COLO668 (cell line): ENCODE measurements at regions not wholly inside any gene's neighbourhood (a gene's known extent, or its start where the extent isn't known, plus 50 kb on each side); places are given as distances from the start of the nearest gene placed in this dataset.
A peak's percentile ranks its signal among the peaks of the same experiment; 100 is the strongest.
"Not testable (repeated sequence)": the region's sequence is repeated elsewhere in the genome, so short reads cannot be mapped to it uniquely, and the experiment has no call there.

Experiments
- DNase-seq: peaks from one replicate; lab custom pipeline; 2025; ENCODE audit not compliant: unreplicated experiment; lab: John Stamatoyannopoulos, UW

DNA sequence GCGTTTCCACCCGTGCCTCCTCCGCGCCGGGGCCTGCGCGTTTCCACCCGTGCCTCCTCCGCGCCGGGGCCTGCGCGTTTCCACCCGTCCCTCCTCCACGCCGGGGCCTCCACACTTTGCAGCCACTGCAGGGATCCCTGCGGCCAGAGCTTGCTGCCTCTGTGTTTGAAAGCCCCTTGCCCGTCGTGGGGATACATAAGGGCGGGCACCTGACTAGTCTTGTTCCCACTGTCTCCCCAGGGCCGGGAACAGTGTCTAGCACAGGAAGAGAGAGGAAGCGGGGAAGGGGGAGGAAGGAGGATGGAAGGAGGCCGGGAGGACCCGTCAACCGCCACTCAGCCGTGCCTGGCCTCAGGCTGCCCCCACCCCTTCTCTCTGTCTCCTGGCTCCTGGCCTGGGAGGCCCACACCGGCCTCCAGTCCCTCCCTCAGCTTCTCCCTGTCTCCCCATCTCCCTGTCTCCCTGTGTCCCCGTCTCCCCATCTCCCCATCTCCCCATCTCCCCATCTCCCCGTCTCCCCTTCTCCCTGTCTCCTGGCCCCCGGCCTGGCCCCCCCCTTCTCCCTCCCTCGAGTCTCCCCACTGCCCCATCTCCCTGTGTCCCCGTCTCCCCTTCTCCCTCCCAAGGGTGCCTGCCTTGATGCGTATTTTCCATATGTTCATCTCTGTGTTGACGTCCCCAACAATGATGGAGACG, 155.6 kb upstream of the ZNF469 start:
- DNase-seq = not testable (repeated sequence)

DNA sequence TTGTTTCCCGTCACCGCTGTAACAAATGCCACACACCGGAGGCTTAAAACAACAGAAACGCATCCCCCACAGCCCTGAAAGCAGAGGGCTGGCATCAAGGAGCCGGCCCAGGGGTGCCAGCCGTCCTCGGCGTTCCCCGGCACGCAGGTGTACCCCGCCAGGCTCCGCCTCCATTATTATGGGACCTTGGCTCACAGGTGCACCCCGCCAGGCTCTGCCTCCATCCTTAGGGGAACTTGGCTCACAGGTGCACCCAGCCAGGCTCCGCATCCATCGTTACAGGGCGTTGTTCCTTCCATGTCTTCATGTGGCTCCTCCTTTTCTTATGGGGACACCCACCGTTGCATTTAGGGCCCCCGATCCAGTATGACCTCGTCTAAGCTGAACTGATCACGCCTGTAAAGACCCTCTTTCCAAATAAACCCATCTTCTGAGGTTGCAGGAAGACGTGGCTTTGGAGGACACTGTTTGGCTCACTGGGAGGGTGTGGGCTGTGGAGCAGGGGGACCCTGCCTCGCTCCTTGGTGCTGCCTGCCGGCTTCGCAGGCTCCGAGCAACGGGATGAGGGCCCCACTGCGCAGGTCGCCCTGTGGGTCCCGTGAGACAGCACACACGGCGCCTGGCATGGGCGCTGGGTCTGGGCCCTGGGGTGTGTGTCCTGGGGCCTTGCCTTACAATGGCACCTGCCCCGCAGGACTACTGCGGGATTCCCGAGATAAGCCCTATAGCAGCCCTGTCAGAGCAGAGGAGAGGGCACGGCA, 154.9 kb upstream of the ZNF469 start:
- not testable (repeated sequence) for DNase-seq

DNA sequence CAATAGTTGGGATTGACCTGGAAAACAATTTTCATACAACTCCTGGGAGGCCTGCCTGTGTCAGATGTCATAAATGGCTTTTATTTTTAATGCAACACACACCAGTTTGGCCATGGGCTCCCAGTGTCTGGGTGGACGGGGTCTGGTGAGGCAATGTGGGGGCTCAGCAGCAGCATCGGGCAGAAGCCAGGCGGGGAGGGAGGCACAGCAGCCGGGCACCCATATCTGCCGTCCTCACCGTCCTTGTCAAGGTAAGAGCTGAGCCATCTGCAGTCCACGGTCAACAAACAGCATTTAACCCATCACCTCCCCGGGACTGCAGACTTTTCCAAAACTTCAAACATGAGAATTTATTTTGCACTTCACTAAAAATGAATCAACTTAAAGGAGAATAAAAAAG, 154.0 kb upstream of the ZNF469 start:
- not testable (repeated sequence) for DNase-seq

DNA sequence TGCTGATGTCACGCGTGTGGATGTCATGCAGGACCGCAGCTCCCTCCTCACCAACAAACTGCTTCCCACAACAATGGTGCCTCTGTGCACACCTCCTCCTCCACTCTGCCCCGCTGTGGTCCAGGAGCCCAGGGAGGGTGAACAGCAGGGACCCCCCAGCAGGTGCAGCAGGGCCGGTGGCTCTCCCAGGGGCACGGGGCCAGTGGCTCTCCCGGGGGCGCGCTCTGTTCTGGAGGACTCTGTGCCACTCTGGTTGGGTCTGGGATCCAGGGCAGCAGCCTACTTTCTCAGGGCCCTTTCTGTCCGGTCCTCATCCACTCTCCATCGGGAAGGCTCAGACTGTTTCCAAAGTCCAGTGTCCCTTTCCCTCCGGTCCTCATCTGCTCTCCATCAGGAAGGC, 153.0 kb upstream of the ZNF469 start:
- DNase-seq = not testable (repeated sequence)

DNA sequence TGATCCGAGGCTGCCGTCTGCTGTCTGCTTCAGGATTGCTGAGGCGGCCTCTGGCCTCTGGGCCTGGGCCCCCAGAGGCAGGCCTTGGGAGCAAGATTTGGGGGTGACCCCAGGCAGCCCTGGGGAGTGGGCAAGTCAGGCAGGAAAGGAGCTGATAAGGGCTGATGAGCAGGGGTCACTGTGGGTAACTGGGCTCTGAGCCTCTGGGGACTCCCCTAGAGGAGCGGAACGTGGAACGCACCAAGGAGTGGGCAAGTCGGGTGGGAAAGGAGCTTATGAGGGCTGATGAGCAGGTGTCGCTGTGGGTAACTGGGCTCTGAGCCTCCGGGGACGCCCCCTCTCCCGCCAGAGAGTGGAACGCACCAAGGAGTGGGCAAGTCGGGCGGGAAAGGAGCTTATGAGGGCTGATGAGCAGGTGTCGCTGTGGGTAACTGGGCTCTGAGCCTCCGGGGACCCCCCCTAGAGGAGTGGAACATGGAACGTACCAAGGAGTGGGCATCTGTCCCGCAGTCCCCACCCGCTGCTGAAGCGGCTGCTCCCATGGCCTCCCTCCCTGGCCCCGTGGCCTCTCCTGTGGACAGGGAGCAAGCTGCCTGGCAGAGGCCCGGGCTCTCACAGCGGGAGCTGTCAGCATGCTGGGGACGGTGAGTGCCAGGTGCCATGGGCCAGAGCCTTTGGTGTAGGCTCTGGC, 152.3 kb upstream of the ZNF469 start:
- DNase-seq = not testable (repeated sequence)

DNA sequence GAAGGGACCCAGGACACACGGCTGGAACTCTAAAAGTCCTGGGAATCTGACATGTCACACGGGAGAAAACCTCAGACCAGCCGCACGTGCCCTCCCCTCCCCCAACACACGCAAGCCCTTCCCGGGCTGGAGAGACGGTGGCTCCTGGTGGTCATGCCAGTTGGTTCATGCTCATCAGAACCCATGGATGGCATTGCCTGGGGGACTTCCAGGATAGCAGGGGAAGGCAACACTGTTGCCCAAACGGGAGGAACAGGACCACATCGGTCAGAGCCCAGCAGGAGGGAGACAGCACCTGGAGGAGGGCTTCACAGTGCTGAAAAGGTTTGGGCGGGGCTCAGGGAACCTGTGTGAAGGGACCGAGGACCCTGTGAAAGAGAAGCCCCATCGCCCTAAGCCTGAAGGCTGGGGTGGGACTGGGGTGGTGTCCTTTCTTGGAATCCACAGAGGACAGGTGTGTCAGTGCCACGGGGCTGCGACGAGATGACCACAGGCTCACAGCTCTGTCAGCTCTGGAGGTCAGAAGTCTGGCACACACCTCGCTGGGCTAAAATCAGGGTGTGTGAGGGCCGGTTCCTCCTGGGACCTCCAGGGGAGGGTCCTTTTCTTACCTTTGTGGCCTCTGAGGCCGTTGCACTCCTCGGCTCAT, 151.7 kb upstream of the ZNF469 start:
- not testable (repeated sequence) for DNase-seq

DNA sequence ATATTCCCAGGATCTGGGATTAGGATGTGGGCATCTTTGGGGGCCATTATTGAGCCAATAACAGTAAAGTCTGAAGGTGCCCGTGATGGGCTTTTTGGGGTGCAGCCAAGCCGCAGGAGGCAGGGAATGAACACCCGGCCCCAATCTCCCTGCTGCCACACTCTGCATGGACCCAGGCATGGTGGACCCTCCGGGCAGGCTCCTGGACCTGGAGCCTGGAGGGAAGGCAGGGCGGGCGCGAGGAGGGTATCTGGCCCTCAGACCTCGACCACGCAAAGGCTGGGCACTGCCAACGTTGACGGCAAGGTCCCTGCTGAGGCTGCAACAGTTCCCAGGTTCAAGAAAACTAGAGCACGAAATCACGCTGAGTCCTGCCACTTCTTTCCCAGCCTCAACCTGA, 150.9 kb upstream of the ZNF469 start:
- not testable (repeated sequence) for DNase-seq

DNA sequence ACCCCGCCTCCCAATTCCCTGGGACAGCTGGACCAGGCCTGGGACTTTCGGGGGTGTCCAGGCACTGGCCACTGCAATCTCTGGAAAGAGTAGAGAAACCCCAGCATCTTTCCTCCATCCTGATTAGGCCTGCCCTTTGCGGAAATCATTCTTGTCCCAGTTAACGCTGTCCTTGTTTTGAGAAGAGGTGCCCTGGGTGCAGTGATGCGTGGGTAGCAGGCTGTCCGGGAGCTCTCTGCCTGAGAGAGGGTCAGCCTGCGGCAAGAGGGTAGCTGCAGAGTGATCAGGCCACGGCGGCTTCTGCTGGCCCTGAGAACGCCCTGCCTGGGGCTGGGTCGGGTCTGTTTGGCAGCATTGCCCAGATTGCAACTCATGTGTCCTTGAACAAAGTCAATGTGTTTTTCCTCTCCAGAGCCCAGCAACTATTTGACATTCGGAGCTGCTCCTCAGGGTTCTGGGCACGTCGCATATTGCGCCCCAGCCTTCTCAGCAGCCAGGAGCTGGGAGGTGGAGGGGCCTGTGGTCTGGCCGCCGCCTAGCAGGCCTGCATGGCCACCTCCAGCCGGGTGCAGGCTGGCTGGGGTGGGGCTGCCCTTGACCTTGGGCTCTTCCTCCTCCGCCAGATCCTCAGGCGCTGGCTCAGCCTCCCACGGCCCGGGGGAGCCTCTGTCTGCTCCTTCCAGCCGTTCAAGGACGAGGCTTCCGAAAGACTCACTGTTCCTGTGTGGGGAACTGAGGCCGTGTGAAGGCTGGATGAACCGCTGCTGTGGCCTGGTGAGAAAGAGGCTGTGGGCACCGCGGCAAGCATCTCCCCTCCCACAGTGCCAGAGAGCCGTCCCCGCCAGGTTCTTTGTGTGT, 150.1 kb upstream of the ZNF469 start:
- DNase-seq = not testable (repeated sequence)

DNA sequence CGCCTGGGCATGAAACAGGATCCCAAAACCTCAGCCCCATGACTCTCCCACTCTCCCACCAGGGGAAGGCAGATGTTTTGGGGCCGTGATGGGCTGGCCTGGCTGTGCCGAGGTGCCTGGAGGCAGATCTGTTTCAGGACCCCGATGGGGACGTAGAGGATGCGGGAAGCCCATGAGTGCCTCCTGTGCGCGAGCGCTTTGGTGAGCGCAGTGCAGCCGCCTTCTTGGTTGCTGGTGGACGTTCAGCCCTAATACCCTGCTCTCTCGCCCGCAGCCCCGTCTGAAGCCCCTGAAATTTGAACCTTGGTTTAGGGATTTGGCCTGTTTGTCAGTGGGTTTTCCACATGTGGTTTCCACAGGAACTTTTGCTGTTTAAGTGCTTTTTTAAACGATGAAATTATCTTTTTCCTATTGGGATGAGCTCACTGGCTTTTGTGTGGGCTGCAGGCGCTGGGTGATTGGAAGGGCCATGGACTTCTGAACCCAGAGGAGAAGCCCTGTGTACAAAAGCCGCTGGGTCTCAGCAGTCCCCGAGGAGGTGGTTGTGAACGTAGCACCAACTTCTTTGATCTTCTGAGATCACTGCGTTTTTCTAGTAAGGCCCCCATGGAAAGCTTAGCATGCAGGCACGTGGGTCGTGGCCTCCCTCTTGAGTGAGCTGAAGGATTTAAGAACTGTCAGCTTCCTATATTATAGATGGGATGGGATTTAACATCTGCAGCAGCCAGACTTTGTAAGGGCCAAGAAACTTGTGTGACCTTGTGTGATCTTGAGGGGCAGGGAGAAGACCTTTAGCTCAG, 148.9 kb upstream of the ZNF469 start:
- not testable (repeated sequence) for DNase-seq

DNA sequence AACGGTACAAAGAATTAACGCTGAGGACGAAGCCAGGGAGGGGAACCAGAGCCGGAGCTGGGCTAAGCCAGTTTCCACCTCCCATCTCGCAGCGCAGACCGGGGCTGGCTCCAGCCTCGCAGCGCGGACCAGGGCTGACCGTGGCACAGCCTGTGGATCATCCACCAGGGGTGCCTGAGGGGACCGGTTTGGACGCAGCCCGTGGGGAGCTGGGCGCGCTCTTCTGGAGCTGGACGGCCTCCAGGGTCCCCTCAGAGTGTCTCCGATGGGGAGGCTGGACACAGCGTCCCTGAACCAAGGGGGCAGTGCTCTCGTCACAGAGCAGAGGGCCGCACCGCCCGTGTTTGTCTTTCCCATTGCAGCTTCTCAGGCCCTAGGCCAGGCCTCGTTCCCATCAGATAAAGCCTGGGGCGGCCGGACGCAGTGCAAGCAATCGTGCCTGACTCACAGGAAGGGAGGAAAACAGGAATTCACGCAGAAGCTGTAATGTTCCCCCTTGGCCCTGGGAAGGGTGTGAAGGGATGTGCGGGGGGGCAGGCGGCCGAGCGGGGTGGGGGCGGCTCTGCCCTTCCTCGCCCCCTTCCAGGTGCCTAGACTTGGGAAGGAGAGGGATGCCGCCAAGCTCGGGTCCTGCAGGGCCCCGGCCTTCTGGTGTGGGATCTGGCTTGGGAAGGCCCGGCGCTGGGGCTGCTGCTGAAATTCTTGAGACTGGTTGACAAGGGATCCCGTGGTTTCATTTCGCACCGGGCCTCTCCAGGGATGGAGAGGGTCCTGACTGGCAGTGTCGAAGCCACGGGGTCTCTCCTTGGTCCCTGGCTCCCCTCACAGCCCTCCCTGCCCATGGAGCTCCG, 148.1 kb upstream of the ZNF469 start:
- not testable (repeated sequence) for DNase-seq

DNA sequence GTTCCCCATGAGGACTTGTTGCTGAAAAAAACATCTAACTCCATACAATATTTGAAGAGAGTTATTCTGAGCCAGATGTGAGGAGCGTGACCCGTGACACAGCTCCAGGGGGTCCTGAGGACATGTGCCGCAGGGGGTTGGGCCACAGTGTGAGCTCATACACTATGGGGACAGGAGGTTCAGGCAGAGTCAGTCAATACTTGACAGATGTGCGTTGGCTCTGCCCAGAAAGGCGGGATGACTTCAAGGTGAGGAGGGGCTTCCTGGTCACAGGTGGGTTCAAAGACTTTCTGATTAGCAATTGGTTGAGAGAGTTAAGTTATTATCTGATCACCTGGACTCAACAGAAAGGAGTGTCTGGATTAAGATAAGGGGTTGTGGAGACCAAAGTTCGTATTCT, 147.1 kb upstream of the ZNF469 start:
- DNase-seq = not testable (repeated sequence)

DNA sequence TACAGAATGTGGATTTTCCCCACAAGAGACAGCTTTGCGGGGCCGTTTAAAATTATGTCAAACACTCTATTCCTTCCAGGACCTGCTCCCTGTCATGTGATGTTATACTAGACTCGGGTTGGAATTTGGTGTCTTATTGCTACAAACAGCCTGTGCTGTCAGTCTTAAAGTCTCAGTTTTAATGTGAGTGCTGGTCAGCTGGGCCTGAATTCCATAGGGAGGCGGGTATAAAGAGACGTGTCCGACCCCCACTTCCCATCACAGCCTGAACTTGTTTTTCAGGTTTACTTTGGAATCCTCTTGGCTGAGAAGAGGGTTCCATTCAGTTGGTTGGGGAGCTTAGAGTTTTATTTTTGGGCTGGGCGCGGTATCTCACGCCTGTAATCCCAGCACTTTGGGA, 146.5 kb upstream of the ZNF469 start:
- DNase-seq = not testable (repeated sequence)

DNA sequence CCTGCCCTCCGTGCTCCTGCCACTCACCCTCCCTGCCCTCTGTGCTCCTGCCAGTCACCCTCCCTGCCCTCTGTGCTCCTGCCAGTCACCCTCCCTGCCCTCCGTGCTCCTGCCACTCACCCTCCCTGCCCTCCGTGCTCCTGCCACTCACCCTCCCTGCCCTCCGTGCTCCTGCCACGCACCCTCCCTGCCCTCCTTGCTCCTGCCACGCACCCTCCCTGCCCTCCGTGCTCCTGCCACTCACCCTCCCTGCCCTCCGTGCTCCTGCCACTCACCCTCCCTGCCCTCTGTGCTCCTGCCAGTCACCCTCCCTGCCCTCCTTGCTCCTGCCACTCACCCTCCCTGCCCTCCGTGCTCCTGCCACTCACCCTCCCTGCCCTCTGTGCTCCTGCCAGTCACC, 145.4 kb upstream of the ZNF469 start:
- DNase-seq = not testable (repeated sequence)

DNA sequence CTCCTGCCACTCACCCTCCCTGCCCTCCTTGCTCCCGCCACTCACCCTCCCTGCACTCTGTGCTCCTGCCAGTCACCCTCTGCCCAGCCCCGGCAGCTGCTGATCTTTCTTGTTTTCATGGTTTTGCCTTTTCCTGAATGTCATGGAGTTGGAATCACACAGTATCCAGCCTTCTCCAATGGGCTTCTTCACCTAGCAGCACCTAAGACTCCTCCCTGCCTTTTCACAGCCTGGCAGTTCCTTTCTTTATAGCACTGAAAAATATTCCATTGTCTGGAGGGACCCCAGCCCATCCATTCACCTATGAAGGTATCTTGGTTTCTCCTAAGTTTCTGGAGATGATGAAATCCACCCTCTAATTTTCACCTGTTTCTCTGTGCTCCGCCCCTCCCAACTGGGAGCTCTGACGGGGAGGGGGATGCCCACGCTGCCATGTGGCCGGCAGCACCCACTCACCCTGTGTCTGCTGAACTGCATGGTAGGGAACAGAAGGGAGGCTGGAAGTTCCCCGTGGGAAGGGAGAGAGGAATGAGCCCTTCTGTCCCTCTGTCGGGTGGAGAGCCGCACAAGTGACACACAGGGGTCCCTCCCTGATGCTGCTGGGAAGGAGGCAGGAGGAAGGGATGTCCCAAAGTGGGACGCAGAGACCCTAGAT, 144.9 kb upstream of the ZNF469 start:
- DNase-seq = not testable (repeated sequence)

DNA sequence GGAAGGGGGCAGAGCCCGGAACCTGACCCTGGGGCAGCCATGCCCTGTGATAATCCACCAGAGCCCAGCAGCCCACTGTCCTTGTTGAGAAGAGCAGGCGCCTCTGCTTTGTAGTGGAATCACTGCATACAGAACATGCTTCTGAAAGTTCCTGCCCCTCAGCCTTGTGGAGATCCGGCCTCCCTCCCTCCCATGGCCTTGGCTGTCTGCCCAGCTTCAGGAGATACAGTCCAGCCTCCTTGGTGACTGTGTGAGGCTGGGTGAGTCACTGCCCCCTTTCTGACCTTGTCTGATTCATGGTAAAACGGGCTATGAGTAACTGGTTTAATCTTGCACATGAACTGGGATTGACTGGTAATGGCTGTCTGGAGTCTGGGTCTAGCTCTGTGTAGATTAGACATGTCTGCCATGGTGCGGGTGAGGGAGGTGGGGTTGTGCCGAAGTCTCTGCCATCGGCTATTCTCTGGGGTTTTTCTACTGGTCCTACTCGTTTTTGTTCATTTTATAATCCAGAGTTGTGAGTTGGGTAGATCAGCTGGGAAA, 144.0 kb upstream of the ZNF469 start:
- DNase-seq = peak; percentile 42

DNA sequence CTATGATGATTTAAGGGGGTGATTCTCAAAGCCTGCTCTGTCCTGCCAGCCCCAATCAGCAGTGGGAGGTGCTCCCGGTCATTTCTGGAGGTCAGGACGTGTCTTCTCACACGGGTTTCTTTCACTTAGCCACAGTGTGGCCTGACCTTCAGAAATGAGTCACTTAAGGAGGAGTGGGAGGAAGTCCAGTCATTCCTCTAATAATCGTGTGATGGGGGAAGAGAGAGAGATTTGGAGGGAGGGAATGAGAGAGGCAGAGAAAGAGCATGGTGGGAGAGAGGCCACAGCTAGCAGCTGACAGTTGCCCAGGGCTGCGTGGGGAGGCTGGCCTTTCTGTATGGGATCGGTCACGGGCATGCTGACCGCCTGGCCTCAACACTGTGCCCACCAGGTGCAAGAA, 142.6 kb upstream of the ZNF469 start:
- not testable (repeated sequence) for DNase-seq

DNA sequence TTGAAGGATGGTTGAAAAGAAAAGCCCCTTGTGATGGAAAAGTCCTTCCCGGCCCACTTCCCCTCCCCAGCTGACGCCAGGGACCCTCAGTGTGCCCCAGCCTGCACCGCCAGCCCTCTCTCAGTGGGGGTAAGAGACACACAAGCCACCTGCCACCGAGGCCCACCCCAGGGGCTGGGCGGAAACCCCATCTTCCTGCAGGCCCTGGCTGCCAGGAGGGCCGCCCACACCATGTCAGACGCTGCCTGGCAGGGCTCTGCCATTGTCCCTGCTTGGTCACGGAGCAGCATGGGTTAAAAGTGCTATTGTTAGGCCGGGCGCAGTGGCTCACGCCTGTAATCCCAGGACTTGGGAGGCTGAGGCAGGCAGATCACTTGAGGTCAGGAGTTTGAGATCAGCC, 142.0 kb upstream of the ZNF469 start:
- DNase-seq = not testable (repeated sequence)
